Karpas-422 (cell line): ENCODE measurements at regions not wholly inside any gene's neighbourhood (a gene's known extent, or its start where the extent isn't known, plus 50 kb on each side); places are given as distances from the start of the nearest gene placed in this dataset.
"Not testable (repeated sequence)": the region's sequence is repeated elsewhere in the genome, so short reads cannot be mapped to it uniquely, and the experiment has no call there.

Experiments
- DNase-seq: peaks from one replicate; pipeline ENCODE4 v3.0.0-alpha.2; 2015
- H2AFZ ChIP-seq: fragments of 200-600 bp; sonication (generic); 2 replicates; pipeline ENCODE4 v1.6.1; 2014; ENCODE audit warnings: antibody characterized with exemption, low read length, mixed read lengths
- H3K27ac ChIP-seq: fragments of 200-600 bp; sonication (generic); 2 replicates; pipeline ENCODE4 v1.5.1; 2014; ENCODE audit warnings: mild to moderate bottlenecking, low read length, moderate library complexity
- H3K27me3 ChIP-seq: fragments of 200-600 bp; sonication (generic); 2 replicates; pipeline ENCODE4 v1.6.1; 2014; ENCODE audit warnings: low read length, mixed read lengths
- H3K36me3 ChIP-seq: fragments of 200-600 bp; sonication (generic); 2 replicates; pipeline ENCODE4 v1.6.1; 2014; ENCODE audit warnings: low read length, mixed read lengths; ENCODE audit not compliant: insufficient read depth
- H3K4me1 ChIP-seq: fragments of 200-600 bp; sonication (generic); 2 replicates; pipeline ENCODE4 v1.6.1; 2014; ENCODE audit warnings: mild to moderate bottlenecking, low read length, mixed read lengths
- H3K4me2 ChIP-seq: fragments of 200-600 bp; sonication (generic); 2 replicates; pipeline ENCODE4 v1.6.1; 2014; ENCODE audit warnings: low read length, low read depth, mild to moderate bottlenecking; ENCODE audit not compliant: poor library complexity, severe bottlenecking
- H3K4me3 ChIP-seq: fragments of 200-600 bp; sonication (generic); 2 replicates; pipeline ENCODE4 v1.5.1; 2014; ENCODE audit warnings: mild to moderate bottlenecking, antibody characterized with exemption, low read length, mixed read lengths
- H3K79me2 ChIP-seq: fragments of 200-600 bp; sonication (generic); 2 replicates; pipeline ENCODE4 v1.6.1; 2014; ENCODE audit warnings: mild to moderate bottlenecking, low read length, mixed read lengths
- H3K9ac ChIP-seq: fragments of 200-600 bp; sonication (generic); 2 replicates; pipeline ENCODE4 v1.6.0; 2014; ENCODE audit warnings: low read length
- H3K9me2 ChIP-seq: fragments of 200-600 bp; sonication (generic), shearing (Covaris generic); replicated peaks from 2 replicates; pipeline ENCODE4 v1.6.0; 2014; ENCODE audit warnings: mild to moderate bottlenecking, low read length, moderate library complexity; ENCODE audit not compliant: insufficient read depth
- H3K9me3 ChIP-seq: fragments of 300-700, 200-600 bp; sonication (generic); 2 replicates; pipeline ENCODE4 v1.6.1; 2014; ENCODE audit warnings: low read length, mixed read lengths
- H4K20me1 ChIP-seq: fragments of 200-600 bp; sonication (generic); 2 replicates; pipeline ENCODE4 v1.6.1; 2014; ENCODE audit warnings: mild to moderate bottlenecking, antibody characterized with exemption, low read length, low read depth; ENCODE audit not compliant: insufficient read depth

DNA sequence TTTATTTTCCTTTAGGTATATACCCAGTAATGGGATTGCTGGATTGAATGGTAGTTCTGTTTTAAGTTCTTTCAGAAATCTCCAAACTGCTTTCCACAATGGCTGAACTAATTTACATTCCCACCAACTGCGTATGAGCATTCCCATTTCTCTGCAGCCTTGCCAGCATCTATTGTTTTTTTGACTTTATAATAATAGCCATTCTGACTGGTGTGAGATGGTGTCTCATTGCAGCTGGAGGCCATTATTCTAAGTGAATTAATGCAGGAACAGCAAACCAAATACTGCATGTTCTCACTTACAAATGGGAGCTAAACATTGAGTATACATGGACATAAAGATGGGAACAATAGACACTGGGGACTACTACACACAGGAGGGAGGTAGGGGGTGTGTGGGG, 288.9 kb upstream of the NDST3 start:
- peaks cover 16% of the 10 kb centered on the region for H3K9me3 ChIP-seq
- not testable (repeated sequence) for H4K20me1 ChIP-seq, H3K27me3 ChIP-seq, H3K4me2 ChIP-seq, DNase-seq, H3K79me2 ChIP-seq, H3K4me3 ChIP-seq, H3K4me1 ChIP-seq, H3K36me3 ChIP-seq, H2AFZ ChIP-seq, H3K27ac ChIP-seq, H3K9ac ChIP-seq, H3K9me2 ChIP-seq

DNA sequence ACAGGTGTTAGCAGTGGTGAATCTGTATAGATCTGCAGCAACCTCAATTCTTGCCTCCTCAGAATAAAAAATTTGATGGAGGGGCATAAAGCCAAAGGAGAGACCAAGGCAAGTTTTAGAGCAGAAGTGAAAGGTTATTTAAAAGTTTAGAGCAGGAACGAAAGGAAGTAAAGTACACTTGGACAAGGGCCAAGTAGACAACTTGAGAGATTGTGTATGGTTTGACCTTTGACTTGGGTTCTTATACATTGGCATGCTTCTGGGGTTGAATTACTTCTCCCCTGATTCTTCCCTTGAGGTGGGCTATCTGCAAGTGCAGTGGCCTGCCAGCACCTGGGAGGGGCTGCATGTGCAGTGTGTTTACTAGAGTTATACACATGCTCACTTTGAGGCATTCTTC, 278.8 kb upstream of the NDST3 start:
- DNase-seq = no peak
- H3K9me2 ChIP-seq = no peaks in the 10 kb centered on the region
- H3K27ac ChIP-seq = no peak overlapping the region
- H3K4me3 ChIP-seq = no peak overlapping the region
- no peaks in the 10 kb centered on the region; the same call in 1 of the 2 replicates for H3K36me3 ChIP-seq
- H2AFZ ChIP-seq = no peak overlapping the region
- no peaks in the 10 kb centered on the region for H3K4me1 ChIP-seq
- H3K9ac ChIP-seq = no peak overlapping the region
- H3K4me2 ChIP-seq = no peak overlapping the region
- peaks cover 26% of the 10 kb centered on the region for H3K9me3 ChIP-seq
- H3K27me3 ChIP-seq = no peaks in the 10 kb centered on the region
- no peaks in the 10 kb centered on the region for H4K20me1 ChIP-seq
- no peaks in the 10 kb centered on the region for H3K79me2 ChIP-seq

DNA sequence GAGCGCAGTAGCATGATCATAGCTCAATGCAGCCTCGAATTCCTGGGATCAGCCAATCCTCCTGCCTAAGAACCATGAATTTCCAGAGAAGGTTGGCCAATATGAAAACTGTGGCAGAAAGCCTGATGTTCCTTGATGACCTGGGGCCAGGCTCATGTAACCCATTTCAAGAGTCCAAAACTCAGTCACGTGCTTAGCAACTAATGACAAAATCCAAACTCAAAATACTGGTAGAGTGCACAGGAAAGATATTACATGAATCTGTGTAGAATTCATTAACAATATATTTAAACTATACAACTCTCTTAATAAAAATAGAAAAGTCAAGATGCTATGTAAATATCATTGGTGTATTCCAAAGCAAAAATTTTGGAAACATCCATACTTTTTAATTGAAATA, 265.7 kb upstream of the NDST3 start:
- H3K27ac ChIP-seq = no peak overlapping the region
- no peaks in the 10 kb centered on the region for H4K20me1 ChIP-seq
- H3K4me2 ChIP-seq = no peak overlapping the region
- no peak overlapping the region for H2AFZ ChIP-seq
- no peaks in the 10 kb centered on the region for H3K79me2 ChIP-seq
- H3K9me3 ChIP-seq = peaks cover 19% of the 10 kb centered on the region
- H3K27me3 ChIP-seq = no peaks in the 10 kb centered on the region
- DNase-seq = no peak
- H3K4me1 ChIP-seq = no peaks in the 10 kb centered on the region
- H3K9me2 ChIP-seq = no peaks in the 10 kb centered on the region
- H3K9ac ChIP-seq = no peak overlapping the region
- H3K36me3 ChIP-seq = no peaks in the 10 kb centered on the region
- H3K4me3 ChIP-seq = no peak overlapping the region

DNA sequence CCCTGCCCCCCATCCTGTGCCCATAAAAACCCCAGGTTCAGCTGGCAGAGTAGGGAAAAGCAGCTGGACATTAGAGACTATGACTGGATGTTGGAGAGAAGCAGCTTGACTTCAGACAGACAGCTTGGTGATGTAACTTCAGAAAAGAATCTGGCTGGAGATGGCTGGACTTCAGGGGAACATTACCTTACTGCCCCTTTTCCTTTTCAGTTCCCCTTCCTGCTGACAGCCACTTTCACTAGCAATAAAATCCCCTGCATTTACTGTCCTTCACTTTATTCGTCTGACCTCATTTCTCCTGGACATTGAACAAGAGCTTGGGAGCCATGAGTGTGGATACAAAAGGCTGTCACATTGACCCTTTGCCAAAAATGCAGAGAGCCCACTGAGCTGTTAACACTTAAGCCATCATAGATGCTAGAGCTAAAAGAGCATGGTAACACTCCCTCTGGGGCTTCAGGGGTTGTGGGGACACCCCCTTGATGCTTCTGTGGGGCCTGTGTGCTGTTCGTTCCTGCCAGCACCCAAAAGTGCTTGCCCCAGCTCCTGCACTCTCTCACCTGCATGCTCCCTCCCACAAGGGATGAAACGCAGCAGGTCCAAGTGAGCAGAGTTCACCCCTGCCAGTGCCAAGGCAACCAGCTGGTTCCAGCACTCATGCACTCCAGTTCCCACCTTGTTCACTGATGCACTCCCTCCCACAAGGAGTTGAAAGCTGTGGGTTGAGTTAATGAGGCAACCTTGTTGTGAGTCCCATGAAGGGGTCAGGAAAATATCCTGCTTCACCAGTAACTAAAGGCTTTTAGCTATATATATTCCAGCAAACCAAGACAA, 263.8 kb upstream of the NDST3 start:
- Histone ChIP-seq H2AFZ (no peak overlapping the region), H3K9me2 (no peaks in the 10 kb centered on the region), H3K9ac (no peak overlapping the region), H3K4me1 (no peaks in the 10 kb centered on the region), H4K20me1 (no peaks in the 10 kb centered on the region), H3K4me2 (no peak overlapping the region), H3K27ac (no peak overlapping the region), H3K79me2 (no peaks in the 10 kb centered on the region), H3K36me3 (no peaks in the 10 kb centered on the region), H3K27me3 (no peaks in the 10 kb centered on the region), H3K9me3 (peaks cover 25% of the 10 kb centered on the region), H3K4me3 (no peak overlapping the region)
- no peak for DNase-seq

DNA sequence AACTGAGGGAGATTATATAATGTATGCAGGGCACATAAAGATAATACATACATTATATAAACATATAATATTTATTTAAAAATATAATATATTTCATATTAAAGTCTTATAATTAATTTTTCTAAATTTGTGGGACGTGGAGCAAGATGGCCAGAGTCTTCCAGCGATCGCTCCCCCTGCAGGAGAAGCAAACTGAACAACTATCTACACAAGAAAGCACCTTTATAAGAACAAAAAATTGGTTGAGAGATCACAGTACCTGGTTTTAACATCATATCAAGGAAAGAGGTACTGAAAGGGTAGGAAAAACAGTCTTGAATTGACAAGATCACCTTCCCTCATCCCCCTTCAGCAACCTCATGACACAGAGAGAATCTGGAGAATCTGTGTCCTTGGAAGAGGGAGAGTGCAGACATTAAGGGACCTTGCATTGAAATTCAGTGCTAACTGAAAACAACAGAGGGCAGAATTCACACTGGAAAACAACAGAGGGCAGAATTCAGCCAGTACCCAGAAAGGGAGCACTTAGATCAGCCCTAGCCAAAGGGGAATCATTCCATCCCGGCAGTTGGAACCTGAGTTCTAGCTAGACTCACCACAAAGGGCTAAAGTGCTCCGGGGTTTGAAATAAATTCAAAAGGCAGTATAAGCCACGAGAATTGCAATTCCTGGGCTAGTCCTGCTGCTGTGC, 262.5 kb upstream of the NDST3 start:
- H3K36me3 ChIP-seq = no peaks in the 10 kb centered on the region
- H3K4me2 ChIP-seq = no peak overlapping the region
- H3K79me2 ChIP-seq = no peaks in the 10 kb centered on the region
- H3K9ac ChIP-seq = no peak overlapping the region
- H3K9me3 ChIP-seq = peaks cover 25% of the 10 kb centered on the region
- no peaks in the 10 kb centered on the region for H3K9me2 ChIP-seq
- DNase-seq = no peak
- H3K4me1 ChIP-seq = no peaks in the 10 kb centered on the region
- no peak overlapping the region for H3K4me3 ChIP-seq
- H3K27me3 ChIP-seq = no peaks in the 10 kb centered on the region
- H3K27ac ChIP-seq = no peak overlapping the region
- no peak overlapping the region for H2AFZ ChIP-seq
- H4K20me1 ChIP-seq = no peaks in the 10 kb centered on the region

GRCh38 chr4:117773064-117773936, 261.0 kb upstream of the NDST3 start:
- no peaks in the 10 kb centered on the region for H3K79me2 ChIP-seq
- H3K9me2 ChIP-seq = no peaks in the 10 kb centered on the region
- H3K4me1 ChIP-seq = no peaks in the 10 kb centered on the region
- H4K20me1 ChIP-seq = no peaks in the 10 kb centered on the region
- H3K27me3 ChIP-seq = no peaks in the 10 kb centered on the region
- DNase-seq = no peak
- no peak overlapping the region for H3K9ac ChIP-seq
- H2AFZ ChIP-seq = no peak overlapping the region
- H3K4me3 ChIP-seq = no peak overlapping the region
- no peak overlapping the region for H3K27ac ChIP-seq
- H3K4me2 ChIP-seq = no peak overlapping the region
- H3K36me3 ChIP-seq = no peaks in the 10 kb centered on the region
- peaks cover 24% of the 10 kb centered on the region for H3K9me3 ChIP-seq

GRCh38 chr4:117777721-117778120, 256.6 kb upstream of the NDST3 start:
- Histone ChIP-seq H3K9ac (no peak overlapping the region), H3K79me2 (no peaks in the 10 kb centered on the region), H3K27me3 (no peaks in the 10 kb centered on the region), H3K36me3 (no peaks in the 10 kb centered on the region), H3K27ac (no peak overlapping the region), H2AFZ (no peak overlapping the region), H4K20me1 (no peaks in the 10 kb centered on the region), H3K9me3 (peaks cover 22% of the 10 kb centered on the region), H3K9me2 (no peaks in the 10 kb centered on the region), H3K4me1 (no peaks in the 10 kb centered on the region), H3K4me3 (no peak overlapping the region), H3K4me2 (no peak overlapping the region)
- DNase-seq = no peak

GRCh38 chr4:117783716-117784115, 250.6 kb upstream of the NDST3 start:
- Histone ChIP-seq H2AFZ (no peak overlapping the region), H3K9me2 (no peaks in the 10 kb centered on the region), H3K9me3 (peaks cover 11% of the 10 kb centered on the region), H3K4me2 (no peak overlapping the region), H3K9ac (no peak overlapping the region), H3K4me3 (no peak overlapping the region), H4K20me1 (no peaks in the 10 kb centered on the region), H3K36me3 (no peaks in the 10 kb centered on the region), H3K27ac (no peak overlapping the region), H3K79me2 (no peaks in the 10 kb centered on the region), H3K4me1 (no peaks in the 10 kb centered on the region), H3K27me3 (no peaks in the 10 kb centered on the region)
- DNase-seq = no peak
